Neural cell (in vitro differentiated cells): ENCODE measurements at regions not wholly inside any gene's neighbourhood (a gene's known extent, or its start where the extent isn't known, plus 50 kb on each side); places are given as distances from the start of the nearest gene placed in this dataset.

Experiments used
- H2AFZ ChIP-seq: fragments of 200-600, 300-800 bp; sonication (generic), shearing (Covaris generic); 2 replicates; pipeline ENCODE4 v1.6.0; 2014; ENCODE audit warnings: low read depth, mild to moderate bottlenecking, antibody characterized with exemption, low read length, moderate library complexity
- H3F3A ChIP-seq: fragments of 200-600 bp; shearing (Covaris generic); 2 replicates; pipeline ENCODE4 v1.6.1; 2016; ENCODE audit warnings: mild to moderate bottlenecking, moderate library complexity, mixed read lengths, antibody characterized with exemption, low read length; ENCODE audit not compliant: insufficient read depth, poor library complexity, severe bottlenecking
- H3K27ac ChIP-seq: fragments of 200-600, 300-800 bp; sonication (generic), shearing (Covaris generic); 2 replicates; pipeline ENCODE4 v1.5.1; 2014; ENCODE audit warnings: mild to moderate bottlenecking, low read length, moderate library complexity
- H3K27me3 ChIP-seq: fragments of 300-800, 200-600 bp; sonication (generic), shearing (Covaris generic); 2 replicates; pipeline ENCODE4 v1.6.0; 2014; ENCODE audit warnings: mild to moderate bottlenecking, low read depth, low read length, moderate library complexity; ENCODE audit not compliant: insufficient read depth
- H3K36me3 ChIP-seq: fragments of 300-800, 200-600 bp; sonication (generic), shearing (Covaris generic); 2 replicates; pipeline ENCODE4 v1.5.1; 2014; ENCODE audit warnings: mild to moderate bottlenecking, antibody characterized with exemption, low read length, moderate library complexity; ENCODE audit not compliant: insufficient read depth
- H3K4me2 ChIP-seq: fragments of 300-800, 200-600 bp; sonication (generic), shearing (Covaris generic); 2 replicates; pipeline ENCODE4 v1.6.0; 2014; ENCODE audit warnings: mild to moderate bottlenecking, low read length
- H3K4me3 ChIP-seq: fragments of 300-800, 200-600 bp; sonication (generic), shearing (Covaris generic); 2 replicates; pipeline ENCODE4 v1.5.1; 2014; ENCODE audit warnings: mild to moderate bottlenecking, low read length, moderate library complexity
- H3K79me2 ChIP-seq: fragments of 200-600 bp; shearing (Covaris generic); replicated peaks from 2 replicates; pipeline ENCODE4 v1.6.0; 2014; ENCODE audit warnings: mild to moderate bottlenecking, low read length, moderate library complexity; ENCODE audit not compliant: insufficient read depth
- H3K9ac ChIP-seq: fragments of 300-800, 200-600 bp; sonication (generic), shearing (Covaris generic); 2 replicates; pipeline ENCODE4 v1.6.1; 2016; ENCODE audit warnings: mild to moderate bottlenecking, low read length, mixed read lengths
- H3K9me2 ChIP-seq: fragments of 200-600 bp; shearing (Covaris generic); 2 replicates; pipeline ENCODE4 v1.6.1; 2016; ENCODE audit warnings: mild to moderate bottlenecking, low read length, mixed read lengths; ENCODE audit not compliant: insufficient read depth
- H3K9me3 ChIP-seq: fragments of 200-600, 300-800 bp; sonication (generic), shearing (Covaris generic); 2 replicates; pipeline ENCODE4 v1.6.1; 2016; ENCODE audit warnings: mild to moderate bottlenecking, mixed run types, low read length, moderate library complexity, mixed read lengths
- H4K20me1 ChIP-seq: fragments of 200-600 bp; shearing (Covaris generic); 2 replicates; pipeline ENCODE4 v1.6.1; 2016; ENCODE audit warnings: mild to moderate bottlenecking, mixed run types; ENCODE audit not compliant: insufficient read depth
- CTCF ChIP-seq: fragments of 450-650 bp; IDR thresholded peaks from 2 replicates; pipeline ENCODE4 v1.5.1; 2014; ENCODE audit warnings: antibody characterized with exemption, mild to moderate bottlenecking, moderate library complexity; ENCODE audit not compliant: poor library complexity, severe bottlenecking
- EP300 ChIP-seq: fragments of 450-650 bp; conservative IDR thresholded peaks from 2 replicates; pipeline ENCODE4 v1.6.1; 2014; ENCODE audit warnings: antibody characterized with exemption, mild to moderate bottlenecking, moderate library complexity; ENCODE audit not compliant: poor library complexity, severe bottlenecking
- EZH2 ChIP-seq: fragments of 200-600, 300-800 bp; shearing (Covaris generic), sonication (generic); IDR thresholded peaks from 2 replicates; pipeline ENCODE4 v1.6.1; 2014; ENCODE audit warnings: antibody characterized with exemption, low read length, borderline replicate concordance, mild to moderate bottlenecking; ENCODE audit not compliant: insufficient read depth, poor library complexity, severe bottlenecking
- MXI1 ChIP-seq: fragments of 450-650 bp; conservative IDR thresholded peaks from 2 replicates; pipeline ENCODE4 v1.6.1; 2014; ENCODE audit warnings: antibody characterized with exemption, mild to moderate bottlenecking; ENCODE audit not compliant: poor library complexity, severe bottlenecking
- POLR2AphosphoS5 ChIP-seq: IDR thresholded peaks from 2 replicates; pipeline ENCODE4 v1.6.1; 2012
- RAD21 ChIP-seq: fragments of 450-650 bp; conservative IDR thresholded peaks from 2 replicates; pipeline ENCODE4 v1.6.1; 2014; ENCODE audit warnings: antibody characterized with exemption, mild to moderate bottlenecking, moderate library complexity
- SMC3 ChIP-seq: fragments of 450-650 bp; conservative IDR thresholded peaks from 2 replicates; pipeline ENCODE4 v1.6.1; 2014; ENCODE audit warnings: antibody characterized with exemption, mild to moderate bottlenecking, moderate library complexity; ENCODE audit not compliant: poor library complexity
- TAF1 ChIP-seq: IDR thresholded peaks from 2 replicates; pipeline ENCODE4 v1.6.1; 2012; ENCODE audit warnings: low read depth
- TF ChIP-seq, protein P1 (sequence below): IDR thresholded peaks from 2 replicates; pipeline ENCODE4 v1.6.1; 2012; ENCODE audit warnings: borderline replicate concordance

GRCh38 chr18:72612894-72613533 is 68.9 kb upstream of the CBLN2 start:
- no peak overlapping the region for H3K4me2 ChIP-seq
- no peaks in the 10 kb centered on the region for H3K27me3 ChIP-seq
- H3K4me3 ChIP-seq = no peak overlapping the region
- H4K20me1 ChIP-seq = no peaks in the 10 kb centered on the region
- H2AFZ ChIP-seq = no peak overlapping the region
- H3K9me2 ChIP-seq = no peaks in the 10 kb centered on the region
- no peaks in the 10 kb centered on the region for H3F3A ChIP-seq
- no peak overlapping the region for H3K27ac ChIP-seq
- no peaks in the 10 kb centered on the region for H3K9me3 ChIP-seq
- no peaks in the 10 kb centered on the region for H3K36me3 ChIP-seq
- no peak overlapping the region for H3K9ac ChIP-seq
- no peak for TF ChIP-seq CTCF
- TF ChIP-seq EP300 = no peak
- TF ChIP-seq MXI1 = no peak
- TF ChIP-seq TAF1 = no peak
- TF ChIP-seq SMC3 = no peak
- no peak for TF ChIP-seq RAD21
- no peak for TF ChIP-seq EZH2
- TF ChIP-seq POLR2AphosphoS5 = no peak
- TF ChIP-seq, protein P1, sequence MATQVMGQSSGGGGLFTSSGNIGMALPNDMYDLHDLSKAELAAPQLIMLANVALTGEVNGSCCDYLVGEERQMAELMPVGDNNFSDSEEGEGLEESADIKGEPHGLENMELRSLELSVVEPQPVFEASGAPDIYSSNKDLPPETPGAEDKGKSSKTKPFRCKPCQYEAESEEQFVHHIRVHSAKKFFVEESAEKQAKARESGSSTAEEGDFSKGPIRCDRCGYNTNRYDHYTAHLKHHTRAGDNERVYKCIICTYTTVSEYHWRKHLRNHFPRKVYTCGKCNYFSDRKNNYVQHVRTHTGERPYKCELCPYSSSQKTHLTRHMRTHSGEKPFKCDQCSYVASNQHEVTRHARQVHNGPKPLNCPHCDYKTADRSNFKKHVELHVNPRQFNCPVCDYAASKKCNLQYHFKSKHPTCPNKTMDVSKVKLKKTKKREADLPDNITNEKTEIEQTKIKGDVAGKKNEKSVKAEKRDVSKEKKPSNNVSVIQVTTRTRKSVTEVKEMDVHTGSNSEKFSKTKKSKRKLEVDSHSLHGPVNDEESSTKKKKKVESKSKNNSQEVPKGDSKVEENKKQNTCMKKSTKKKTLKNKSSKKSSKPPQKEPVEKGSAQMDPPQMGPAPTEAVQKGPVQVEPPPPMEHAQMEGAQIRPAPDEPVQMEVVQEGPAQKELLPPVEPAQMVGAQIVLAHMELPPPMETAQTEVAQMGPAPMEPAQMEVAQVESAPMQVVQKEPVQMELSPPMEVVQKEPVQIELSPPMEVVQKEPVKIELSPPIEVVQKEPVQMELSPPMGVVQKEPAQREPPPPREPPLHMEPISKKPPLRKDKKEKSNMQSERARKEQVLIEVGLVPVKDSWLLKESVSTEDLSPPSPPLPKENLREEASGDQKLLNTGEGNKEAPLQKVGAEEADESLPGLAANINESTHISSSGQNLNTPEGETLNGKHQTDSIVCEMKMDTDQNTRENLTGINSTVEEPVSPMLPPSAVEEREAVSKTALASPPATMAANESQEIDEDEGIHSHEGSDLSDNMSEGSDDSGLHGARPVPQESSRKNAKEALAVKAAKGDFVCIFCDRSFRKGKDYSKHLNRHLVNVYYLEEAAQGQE = no peak
- no peaks in the 10 kb centered on the region for H3K79me2 ChIP-seq

GRCh38 chr18:72605376-72605775 is 61.2 kb upstream of the CBLN2 start:
- Histone ChIP-seq H3K36me3 (no peaks in the 10 kb centered on the region), H3K4me3 (no peak overlapping the region), H3K4me2 (no peak overlapping the region), H3F3A (no peaks in the 10 kb centered on the region), H3K9ac (no peak overlapping the region), H3K79me2 (no peaks in the 10 kb centered on the region), H3K9me3 (no peaks in the 10 kb centered on the region), H2AFZ (no peak overlapping the region), H3K9me2 (no peaks in the 10 kb centered on the region), H3K27me3 (no peaks in the 10 kb centered on the region), H3K27ac (no peak overlapping the region), H4K20me1 (no peaks in the 10 kb centered on the region)
- no peak for TF ChIP-seq SMC3
- no peak for TF ChIP-seq EP300
- no peak for TF ChIP-seq RAD21
- TF ChIP-seq MXI1 = no peak

- Histone ChIP-seq H3K36me3 (no peaks in the 10 kb centered on the region), H3K27me3 (no peaks in the 10 kb centered on the region), H3F3A (no peaks in the 10 kb centered on the region), H3K9me2 (no peaks in the 10 kb centered on the region), H3K27ac (no peak overlapping the region), H3K79me2 (no peaks in the 10 kb centered on the region), H3K4me2 (no peak overlapping the region), H3K9me3 (no peaks in the 10 kb centered on the region), H4K20me1 (no peaks in the 10 kb centered on the region), H3K9ac (no peak overlapping the region), H2AFZ (no peak overlapping the region), H3K4me3 (no peak overlapping the region)
- TF ChIP-seq POLR2AphosphoS5 = no peak
- no peak for TF ChIP-seq EP300
- TF ChIP-seq, protein P1 = no peak
- no peak for TF ChIP-seq TAF1
- TF ChIP-seq SMC3 = no peak
- no peak for TF ChIP-seq CTCF
- no peak for TF ChIP-seq MXI1
- no peak for TF ChIP-seq RAD21
- TF ChIP-seq EZH2 = no peak
Measured at GRCh38 chr18:72601944-72602343, 57.8 kb upstream of the CBLN2 start.
